HG02870 (cell line): ENCODE measurements at regions not wholly inside any gene's neighbourhood (a gene's known extent, or its start where the extent isn't known, plus 50 kb on each side); places are given as distances from the start of the nearest gene placed in this dataset.

Experiments
- ATAC-seq: cut with Tn5 transposase; IDR thresholded peaks from one replicate; pipeline ENCODE4 v1.9.1; 2021; ENCODE audit warnings: mild to moderate bottlenecking, moderate library complexity; ENCODE audit not compliant: unreplicated experiment

- no peak for ATAC-seq
These were observed 301.0 kb downstream of the DOCK8 start for GRCh38 chr9:515665-516064.

- ATAC-seq: no peak
These were observed 303.3 kb downstream of the DOCK8 start for GRCh38 chr9:517993-518392.

GRCh38 chr9:518540-518939, 303.9 kb downstream of the DOCK8 start:
- no peak for ATAC-seq

- ATAC-seq: no peak
These were observed 304.9 kb downstream of the DOCK8 start for GRCh38 chr9:519579-519978.

- no peak for ATAC-seq
These were observed 305.6 kb downstream of the DOCK8 start for GRCh38 chr9:520302-520701.

GRCh38 chr9:522190-522589, 307.5 kb downstream of the DOCK8 start:
- ATAC-seq: no peak

GRCh38 chr9:522658-523057, 308.0 kb downstream of the DOCK8 start:
- ATAC-seq: no peak

- no peak for ATAC-seq
These were observed 308.8 kb downstream of the DOCK8 start for GRCh38 chr9:523444-523843.

GRCh38 chr9:524008-524407, 309.3 kb downstream of the DOCK8 start:
- ATAC-seq: no peak

GRCh38 chr9:526904-527591, 312.4 kb downstream of the DOCK8 start:
- ATAC-seq: no peak

- no peak for ATAC-seq
These were observed 311.8 kb upstream of the DMRT1 start for GRCh38 chr9:529731-530130.

GRCh38 chr9:530681-531080, 310.8 kb upstream of the DMRT1 start:
- no peak for ATAC-seq

GRCh38 chr9:532707-533106, 308.8 kb upstream of the DMRT1 start:
- ATAC-seq: no peak

- ATAC-seq: no peak
These were observed 306.6 kb upstream of the DMRT1 start for GRCh38 chr9:534886-535285.

- ATAC-seq: no peak
These were observed 306.1 kb upstream of the DMRT1 start for GRCh38 chr9:535356-535755.

GRCh38 chr9:536597-537511, 304.6 kb upstream of the DMRT1 start:
- no peak for ATAC-seq

- ATAC-seq: no peak
These were observed 298.0 kb upstream of the DMRT1 start for GRCh38 chr9:543478-543877.

GRCh38 chr9:545480-545879, 296.0 kb upstream of the DMRT1 start:
- no peak for ATAC-seq

- no peak for ATAC-seq
These were observed 295.3 kb upstream of the DMRT1 start for GRCh38 chr9:546235-546634.

GRCh38 chr9:546797-547223, 294.7 kb upstream of the DMRT1 start:
- ATAC-seq: no peak

- ATAC-seq: no peak
These were observed 294.2 kb upstream of the DMRT1 start for GRCh38 chr9:547314-547713.

GRCh38 chr9:549455-549997, 292.0 kb upstream of the DMRT1 start:
- no peak for ATAC-seq
